ENCODE measurements at regions not wholly inside any gene's neighbourhood (a gene's known extent, or its start where the extent isn't known, plus 50 kb on each side); places are given as distances from the start of the nearest gene placed in this dataset.
A peak's percentile ranks its signal among the peaks of the same experiment; 100 is the strongest.

DNA sequence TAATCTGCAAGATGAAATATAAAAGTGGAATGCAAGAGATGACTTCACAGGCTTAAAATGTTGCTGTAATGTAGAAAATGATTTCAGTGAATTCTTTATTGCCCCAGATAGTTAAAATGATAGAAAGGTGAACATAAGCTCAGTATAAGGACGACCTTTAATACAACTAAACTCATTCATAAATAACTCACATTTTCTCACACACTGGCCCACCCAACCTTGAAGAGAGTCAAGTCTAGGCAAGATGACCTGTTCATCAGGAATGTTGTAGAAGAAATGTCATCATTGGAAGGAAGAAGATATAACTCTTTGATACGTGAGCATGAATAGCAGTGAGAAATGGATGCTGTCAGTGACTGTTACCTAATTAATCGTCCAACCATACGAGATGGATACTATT is 111.1 kb upstream of the SASH1 start:
- H3K4me3 ChIP-seq (ENCODE audit: low read depth, low read length), result no peak overlapping the region
- TF ChIP-seq, protein P1, sequence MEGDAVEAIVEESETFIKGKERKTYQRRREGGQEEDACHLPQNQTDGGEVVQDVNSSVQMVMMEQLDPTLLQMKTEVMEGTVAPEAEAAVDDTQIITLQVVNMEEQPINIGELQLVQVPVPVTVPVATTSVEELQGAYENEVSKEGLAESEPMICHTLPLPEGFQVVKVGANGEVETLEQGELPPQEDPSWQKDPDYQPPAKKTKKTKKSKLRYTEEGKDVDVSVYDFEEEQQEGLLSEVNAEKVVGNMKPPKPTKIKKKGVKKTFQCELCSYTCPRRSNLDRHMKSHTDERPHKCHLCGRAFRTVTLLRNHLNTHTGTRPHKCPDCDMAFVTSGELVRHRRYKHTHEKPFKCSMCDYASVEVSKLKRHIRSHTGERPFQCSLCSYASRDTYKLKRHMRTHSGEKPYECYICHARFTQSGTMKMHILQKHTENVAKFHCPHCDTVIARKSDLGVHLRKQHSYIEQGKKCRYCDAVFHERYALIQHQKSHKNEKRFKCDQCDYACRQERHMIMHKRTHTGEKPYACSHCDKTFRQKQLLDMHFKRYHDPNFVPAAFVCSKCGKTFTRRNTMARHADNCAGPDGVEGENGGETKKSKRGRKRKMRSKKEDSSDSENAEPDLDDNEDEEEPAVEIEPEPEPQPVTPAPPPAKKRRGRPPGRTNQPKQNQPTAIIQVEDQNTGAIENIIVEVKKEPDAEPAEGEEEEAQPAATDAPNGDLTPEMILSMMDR (IDR thresholded peaks at IDR 0.05; ENCODE audit: low read depth, low read length), result no peak
- peak; percentile 56 for DNase-seq (ENCODE audit: low read depth, low spot score)
- in situ Hi-C loops (cut with HindIII; ENCODE audit: low sequenced_read_pairs), result no loop called here

DNA sequence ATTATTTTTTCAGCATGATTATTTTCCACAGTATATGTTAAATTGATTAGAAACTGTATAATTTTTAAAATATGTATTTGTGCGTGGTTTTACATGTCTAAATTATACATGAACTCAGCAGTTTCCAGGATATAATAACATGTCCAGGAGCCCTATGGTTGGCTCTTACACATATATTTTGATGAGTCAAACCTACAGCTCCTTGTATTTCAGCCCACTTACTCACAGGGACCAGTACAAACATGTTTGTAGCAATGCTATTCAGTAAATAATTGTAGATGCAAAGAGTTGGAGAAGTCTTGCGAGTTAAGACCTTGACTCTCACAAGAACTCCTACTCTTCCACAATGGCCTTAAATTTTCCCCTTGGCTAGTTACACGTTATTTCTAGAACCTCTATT is 107.2 kb upstream of the SASH1 start:
- no peak overlapping the region for H3K4me3 ChIP-seq (ENCODE audit: low read depth, low read length)
- TF ChIP-seq, protein P1 (IDR thresholded peaks at IDR 0.05; ENCODE audit: low read depth, low read length), result no peak
- DNase-seq (ENCODE audit: low read depth, low spot score), result peak; percentile 19
- in situ Hi-C loops (cut with HindIII; ENCODE audit: low sequenced_read_pairs), result no loop called here

DNA sequence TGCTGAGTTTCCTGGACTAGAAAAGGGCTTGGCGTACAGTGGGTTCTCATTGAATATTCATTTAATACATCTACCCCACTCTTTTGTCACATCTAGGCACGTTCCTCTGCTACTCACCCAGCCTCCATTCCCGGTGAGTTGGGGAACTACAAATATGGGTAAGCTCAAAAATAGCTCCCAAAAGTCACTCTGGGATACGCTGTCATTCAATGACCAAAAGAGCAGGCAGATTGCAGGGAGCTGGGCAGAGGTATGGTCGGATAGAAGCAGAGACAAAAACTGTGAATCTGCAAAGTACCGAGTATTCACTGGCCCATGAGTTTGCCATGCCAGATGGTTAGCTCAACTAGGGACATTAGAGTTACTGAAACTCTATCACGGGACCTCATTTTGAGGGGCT is 103.9 kb upstream of the SASH1 start:
- TF ChIP-seq, protein P1 (IDR thresholded peaks at IDR 0.05; ENCODE audit: low read depth, low read length), result no peak
- in situ Hi-C loops (cut with HindIII; ENCODE audit: low sequenced_read_pairs), result no loop called here
- DNase-seq (ENCODE audit: low read depth, low spot score), result no peak
- H3K4me3 ChIP-seq (ENCODE audit: low read depth, low read length), result no peak overlapping the region

DNA sequence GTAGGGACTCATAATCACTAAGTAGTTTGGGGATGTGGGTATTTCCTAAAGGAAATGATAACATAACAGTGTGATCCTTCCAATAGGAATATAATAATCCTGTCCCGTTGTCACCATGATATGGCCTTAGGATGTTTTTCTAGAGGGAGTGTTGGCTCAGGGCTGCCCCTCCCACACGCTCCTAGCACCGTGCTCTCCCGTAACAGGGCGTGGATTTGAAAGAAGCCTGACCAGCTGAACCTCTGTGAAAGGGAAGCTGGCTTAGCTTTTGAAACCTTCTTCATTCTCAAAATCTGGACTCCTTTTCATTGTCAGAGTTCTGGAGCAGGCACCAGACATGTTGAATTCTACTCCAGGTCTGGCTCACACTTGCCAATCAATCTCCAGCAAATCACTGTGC is 103.4 kb upstream of the SASH1 start:
- in situ Hi-C loops (cut with HindIII; ENCODE audit: low sequenced_read_pairs), result no loop called here

DNA sequence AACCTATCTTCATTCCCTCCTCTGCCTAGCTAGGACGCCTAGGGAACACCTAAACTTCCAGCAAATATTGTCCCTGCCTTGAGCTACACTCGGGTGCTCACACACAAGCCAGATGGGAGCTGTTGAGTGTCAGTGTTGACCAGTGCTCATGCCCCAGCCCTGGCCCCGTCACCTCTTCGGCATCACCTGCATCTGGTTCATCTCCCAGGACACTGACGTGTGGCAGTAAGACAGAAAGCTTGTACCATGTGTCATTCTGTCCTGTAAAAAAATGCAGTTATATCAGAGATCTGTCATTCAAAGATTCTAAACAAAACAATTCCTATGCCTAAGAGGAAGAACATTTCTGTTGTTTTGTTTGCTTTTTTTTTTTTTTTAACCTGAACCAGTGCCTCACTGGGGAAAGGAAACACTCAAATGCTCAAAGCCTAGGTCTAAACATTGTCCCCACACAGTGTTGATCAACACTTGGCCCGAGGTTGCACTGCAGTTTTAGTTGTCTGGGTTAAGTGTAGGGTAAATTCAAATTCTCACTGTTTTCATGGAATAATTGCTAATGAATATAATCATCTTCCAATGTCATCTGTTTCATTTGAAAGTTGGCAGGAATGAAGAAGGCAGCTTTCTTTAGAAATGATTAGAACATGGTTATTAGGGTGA is 102.7 kb upstream of the SASH1 start:
- no peak overlapping the region for H3K4me3 ChIP-seq (ENCODE audit: low read depth, low read length)
- in situ Hi-C loops (cut with HindIII; ENCODE audit: low sequenced_read_pairs), result no loop called here
- no peak for DNase-seq (ENCODE audit: low read depth, low spot score)
- TF ChIP-seq, protein P1 (IDR thresholded peaks at IDR 0.05; ENCODE audit: low read depth, low read length), result no peak

More for the DNA sequence above, 103.4 kb upstream of the SASH1 start:
- no peak overlapping the region for H3K4me3 ChIP-seq (ENCODE audit: low read depth, low read length)
- DNase-seq (ENCODE audit: low read depth, low spot score), result no peak
- TF ChIP-seq, protein P1 (IDR thresholded peaks at IDR 0.05; ENCODE audit: low read depth, low read length), result no peak

DNA sequence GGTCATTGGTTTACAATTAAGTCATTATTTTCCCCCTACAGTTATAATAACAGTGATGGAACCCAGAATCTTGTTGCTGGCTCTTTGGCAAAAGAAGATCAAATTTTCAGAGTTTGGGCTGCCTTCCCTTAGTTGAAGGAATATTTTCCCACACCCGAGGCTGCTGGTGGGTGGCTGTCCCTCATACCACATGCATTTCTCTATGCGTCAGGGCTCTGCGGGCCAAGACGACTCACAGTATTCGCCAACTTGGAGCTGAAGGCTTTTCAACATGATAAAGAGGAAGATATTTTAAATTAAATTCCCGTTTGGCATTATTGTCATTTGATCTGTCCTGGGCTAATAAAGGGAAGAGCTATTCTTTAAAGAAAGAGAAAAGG is 102.2 kb upstream of the SASH1 start:
- in situ Hi-C loops (cut with HindIII; ENCODE audit: low sequenced_read_pairs), result no loop called here
- peak; percentile 55 for DNase-seq (ENCODE audit: low read depth, low spot score)
- no peak overlapping the region for H3K4me3 ChIP-seq (ENCODE audit: low read depth, low read length)
- TF ChIP-seq, protein P1 (IDR thresholded peaks at IDR 0.05; ENCODE audit: low read depth, low read length), result no peak

Data from astrocyte of the spinal cord (primary cell).